ENCODE measurements at regions not wholly inside any gene's neighbourhood (a gene's known extent, or its start where the extent isn't known, plus 50 kb on each side); places are given as distances from the start of the nearest gene placed in this dataset.

DNA sequence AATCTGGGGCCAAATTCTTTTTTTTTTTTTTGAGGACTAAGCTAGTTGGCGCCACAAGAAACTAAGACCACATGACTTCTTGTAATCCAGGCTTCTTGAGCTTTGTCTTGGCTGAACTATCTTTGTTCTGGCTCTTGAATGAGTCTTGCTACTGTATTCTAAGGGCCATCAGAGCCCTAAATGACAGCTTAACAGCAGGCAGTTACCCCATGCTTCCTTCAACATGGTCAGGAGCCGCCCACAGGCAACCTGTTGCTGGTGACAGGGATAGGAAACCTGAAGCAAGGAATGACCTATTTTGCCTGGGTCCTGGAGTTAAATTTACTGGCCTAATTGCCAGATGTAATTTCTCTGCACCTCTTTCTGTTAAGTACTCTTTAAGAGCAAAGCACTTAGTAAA is 188.2 kb upstream of the PLXNA2 start:
- no peaks in the 10 kb centered on the region for H3K36me3 Mint-ChIP-seq (ENCODE audit: low read depth)
- TF ChIP-seq CTCF (conservative IDR thresholded peaks at IDR 0.05): no peak
- no peak for DNase-seq
- 95 to 100% methylated on average over 1 to 2 of the region's 2 CpGs for WGBS, 2 experiments (ENCODE audit: insufficient coverage in 1 of 2, insufficient read length in 1 of 2)
- Histone ChIP-seq H3K36me3 (ENCODE audit: control insufficient read depth, insufficient read depth, low read length) (no peaks in the 10 kb centered on the region), H3K4me3 (ENCODE audit: low read length) (no peak overlapping the region), H3K9ac (ENCODE audit: extremely low read depth, low read length, poor library complexity, severe bottlenecking) (no peak overlapping the region), H3K27ac (ENCODE audit: low read depth, low read length) (no peak overlapping the region), H3K4me1 (ENCODE audit: control insufficient read depth, insufficient read depth, low read length) (peaks cover 32% of the 10 kb centered on the region), H3K9me3 (ENCODE audit: control insufficient read depth, low read length) (no peaks in the 10 kb centered on the region), H3K27me3 (ENCODE audit: control insufficient read depth, insufficient read depth, low read length, poor library complexity, severe bottlenecking) (no peaks in the 10 kb centered on the region)
- peaks cover 52% of the 10 kb centered on the region for H3K4me1 Mint-ChIP-seq
- H3K27ac Mint-ChIP-seq: no peak overlapping the region
- peaks cover 1% of the 10 kb centered on the region for H3K27me3 Mint-ChIP-seq (ENCODE audit: insufficient read depth)
- H3K4me3 Mint-ChIP-seq: no peak overlapping the region
- no peaks in the 10 kb centered on the region for H3K9me3 Mint-ChIP-seq

DNA sequence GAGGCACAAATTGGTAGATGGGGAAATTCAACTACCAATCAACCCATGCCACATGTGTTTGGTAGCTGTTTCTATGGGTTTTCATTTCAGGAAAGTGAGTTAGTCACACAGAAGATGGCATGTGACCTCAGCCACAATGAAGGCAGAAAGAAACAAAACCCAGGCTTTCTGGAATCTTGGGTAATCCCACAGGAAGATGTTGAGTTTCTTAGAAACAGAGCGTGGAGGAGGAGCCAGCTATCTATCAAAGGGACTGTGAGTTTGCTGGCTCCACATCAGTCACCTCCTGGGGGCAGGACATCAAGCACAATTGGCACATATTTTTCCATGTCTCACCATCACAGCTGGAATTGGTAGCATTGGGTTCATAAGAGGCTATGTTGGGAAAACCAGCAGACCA is 188.9 kb upstream of the PLXNA2 start:
- WGBS, 2 experiments (ENCODE audit: insufficient coverage in 1 of 2, insufficient read length in 1 of 2): 80 to 88% methylated on average over 1 of the region's 1 CpG
- no peaks in the 10 kb centered on the region for H3K9me3 ChIP-seq (ENCODE audit: control insufficient read depth, low read length)
- DNase-seq: no peak
- H3K9me3 Mint-ChIP-seq: no peaks in the 10 kb centered on the region
- H3K4me1 ChIP-seq (ENCODE audit: control insufficient read depth, insufficient read depth, low read length): peaks cover 32% of the 10 kb centered on the region
- H3K36me3 ChIP-seq (ENCODE audit: control insufficient read depth, insufficient read depth, low read length): no peaks in the 10 kb centered on the region
- no peak overlapping the region for H3K9ac ChIP-seq (ENCODE audit: extremely low read depth, low read length, poor library complexity, severe bottlenecking)
- no peak overlapping the region for H3K4me3 Mint-ChIP-seq
- no peak overlapping the region for H3K4me3 ChIP-seq (ENCODE audit: low read length)
- no peak overlapping the region for H3K27ac ChIP-seq (ENCODE audit: low read depth, low read length)
- no peak overlapping the region for H3K27ac Mint-ChIP-seq
- no peaks in the 10 kb centered on the region for H3K36me3 Mint-ChIP-seq (ENCODE audit: low read depth)
- no peak for TF ChIP-seq CTCF (conservative IDR thresholded peaks at IDR 0.05)
- peaks cover 52% of the 10 kb centered on the region for H3K4me1 Mint-ChIP-seq
- H3K27me3 ChIP-seq (ENCODE audit: control insufficient read depth, insufficient read depth, low read length, poor library complexity, severe bottlenecking): no peaks in the 10 kb centered on the region
- peaks cover 1% of the 10 kb centered on the region for H3K27me3 Mint-ChIP-seq (ENCODE audit: insufficient read depth)

GRCh38 chr1:208433971-208434370 is 189.8 kb upstream of the PLXNA2 start:
- H3K4me1 Mint-ChIP-seq: peaks cover 46% of the 10 kb centered on the region
- Histone ChIP-seq H3K4me3 (ENCODE audit: low read length) (peak overlapping the region; percentile 1), H3K27ac (ENCODE audit: low read depth, low read length) (no peak overlapping the region), H3K36me3 (ENCODE audit: control insufficient read depth, insufficient read depth, low read length) (no peaks in the 10 kb centered on the region), H3K9me3 (ENCODE audit: control insufficient read depth, low read length) (no peaks in the 10 kb centered on the region), H3K9ac (ENCODE audit: extremely low read depth, low read length, poor library complexity, severe bottlenecking) (no peak overlapping the region), H3K4me1 (ENCODE audit: control insufficient read depth, insufficient read depth, low read length) (peaks cover 32% of the 10 kb centered on the region), H3K27me3 (ENCODE audit: control insufficient read depth, insufficient read depth, low read length, poor library complexity, severe bottlenecking) (no peaks in the 10 kb centered on the region)
- no peaks in the 10 kb centered on the region for H3K36me3 Mint-ChIP-seq (ENCODE audit: low read depth)
- TF ChIP-seq CTCF (conservative IDR thresholded peaks at IDR 0.05): no peak
- DNase-seq: no peak
- no peak overlapping the region for H3K27ac Mint-ChIP-seq
- peaks cover 1% of the 10 kb centered on the region for H3K27me3 Mint-ChIP-seq (ENCODE audit: insufficient read depth)
- H3K4me3 Mint-ChIP-seq: no peak overlapping the region
- 80 to 86% methylated on average over 1 to 4 of the region's 4 CpGs for WGBS, 2 experiments (ENCODE audit: insufficient coverage in 1 of 2, insufficient read length in 1 of 2)
- no peaks in the 10 kb centered on the region for H3K9me3 Mint-ChIP-seq

All from endodermal cell (in vitro differentiated cells).